ENCODE measurements at regions not wholly inside any gene's neighbourhood (a gene's known extent, or its start where the extent isn't known, plus 50 kb on each side); places are given as distances from the start of the nearest gene placed in this dataset.

DNA sequence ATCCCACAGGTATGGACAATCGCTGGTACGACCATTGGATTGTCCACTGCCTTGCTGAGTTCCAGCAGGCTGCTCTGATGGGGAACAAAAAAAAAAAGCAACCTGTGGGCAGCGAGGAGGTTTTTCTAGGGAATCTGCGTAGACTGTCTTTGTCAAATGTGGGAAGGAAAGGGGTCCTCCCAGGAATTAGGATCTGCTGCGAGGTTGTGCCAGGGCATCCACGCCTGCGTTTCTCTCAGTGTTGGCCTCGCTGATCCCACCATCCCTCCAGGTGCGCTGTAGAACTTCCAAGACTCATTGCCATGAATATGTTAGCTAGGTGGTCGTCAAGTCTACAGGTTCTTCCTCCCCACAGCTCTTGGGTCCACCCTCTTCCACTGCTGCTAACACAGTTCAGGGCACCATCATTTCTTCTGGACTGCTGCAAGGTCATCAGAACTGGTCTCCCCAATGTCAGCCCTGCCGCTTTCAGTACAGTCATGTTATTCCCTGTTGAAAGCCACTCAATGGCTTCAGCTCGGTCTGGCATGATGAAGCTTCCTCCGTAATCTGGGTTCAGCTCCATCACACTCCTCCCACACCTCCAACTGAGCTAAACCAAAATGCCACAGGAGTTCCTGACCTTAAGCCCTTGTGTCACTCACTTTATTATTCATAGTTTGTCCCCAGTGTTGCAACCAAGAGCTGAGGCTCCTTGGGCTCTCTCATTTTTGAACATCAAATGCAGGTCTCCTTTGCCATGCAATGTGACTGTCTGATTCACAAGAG lies 79.5 kb upstream of the DMRT1 start:
- TF ChIP-seq KAT7 (CRISPR knock-in tag; IDR thresholded peaks at IDR 0.05; ENCODE audit: borderline replicate concordance) (no peak), NR3C1 (CRISPR knock-in tag; IDR thresholded peaks at IDR 0.05) (no peak), BCL6 (CRISPR knock-in tag; IDR thresholded peaks at IDR 0.05) (no peak), EHMT2 (IDR thresholded peaks at IDR 0.05; ENCODE audit: borderline replicate concordance, low read depth, low read length) (no peak), POLR2AphosphoS5 (IDR thresholded peaks at IDR 0.05; ENCODE audit: low read depth, low read length) (no peak), TARDBP (CRISPR knock-in tag; IDR thresholded peaks at IDR 0.05) (no peak), CTCF (CRISPR knock-in tag; IDR thresholded peaks at IDR 0.05) (no peak), KDM2A (CRISPR knock-in tag; IDR thresholded peaks at IDR 0.05; ENCODE audit: borderline replicate concordance, low read depth) (no peak)

All from HepG2 (cell line).